HG03469 (cell line): ENCODE measurements at regions not wholly inside any gene's neighbourhood (a gene's known extent, or its start where the extent isn't known, plus 50 kb on each side); places are given as distances from the start of the nearest gene placed in this dataset.

Source experiments
- ATAC-seq: cut with Tn5 transposase; IDR thresholded peaks from one replicate; pipeline ENCODE4 v1.9.1; 2021; ENCODE audit warnings: mild to moderate bottlenecking, moderate library complexity, moderate number of reproducible peaks; ENCODE audit not compliant: unreplicated experiment

DNA sequence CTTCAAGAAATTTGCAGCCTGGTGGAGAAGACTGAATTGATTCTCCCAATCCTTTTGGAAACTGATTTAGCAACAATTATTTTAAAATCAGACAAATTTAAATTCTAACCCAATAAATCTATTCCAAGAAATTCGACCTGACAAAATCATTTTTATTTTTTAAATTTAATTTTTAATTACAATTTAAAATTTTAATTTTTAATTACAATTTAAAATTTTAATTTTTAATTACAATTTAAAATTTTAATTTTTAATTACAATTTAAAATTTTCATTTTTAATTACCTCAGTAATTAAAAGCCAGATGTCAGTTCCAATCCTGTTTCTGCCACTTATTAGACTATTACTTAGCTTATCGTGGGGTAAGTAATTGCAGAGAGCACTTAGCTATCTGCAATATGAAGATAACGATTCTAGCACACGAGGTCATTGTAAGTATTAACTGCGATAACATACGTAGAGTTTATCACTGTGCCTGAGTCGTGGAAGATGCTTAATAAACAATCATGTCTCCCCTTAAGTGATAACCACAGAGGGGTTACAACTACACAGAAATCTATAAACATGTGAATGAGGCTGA, 346.4 kb upstream of the SLC24A2 start:
- ATAC-seq = no peak

DNA sequence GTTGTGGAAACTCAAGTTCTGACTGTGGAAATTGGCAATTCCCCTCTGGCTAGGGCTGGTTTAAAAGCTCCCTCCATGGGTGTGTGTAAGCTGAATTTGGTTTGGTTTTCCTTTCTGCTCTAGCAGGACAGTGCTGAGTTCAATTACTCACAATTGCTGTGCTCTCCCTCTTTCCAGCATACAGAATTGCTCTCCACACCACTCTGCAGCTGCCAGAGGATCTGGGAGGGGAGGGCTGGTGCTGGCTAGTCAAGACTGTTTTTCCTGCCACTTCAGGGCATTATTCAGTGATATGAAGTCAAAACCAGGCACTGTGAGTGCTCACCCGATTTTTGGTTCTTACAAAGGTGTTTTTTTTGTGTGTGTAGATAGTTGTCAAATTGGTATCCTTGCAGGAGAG, 336.9 kb upstream of the SLC24A2 start:
- ATAC-seq = no peak

DNA sequence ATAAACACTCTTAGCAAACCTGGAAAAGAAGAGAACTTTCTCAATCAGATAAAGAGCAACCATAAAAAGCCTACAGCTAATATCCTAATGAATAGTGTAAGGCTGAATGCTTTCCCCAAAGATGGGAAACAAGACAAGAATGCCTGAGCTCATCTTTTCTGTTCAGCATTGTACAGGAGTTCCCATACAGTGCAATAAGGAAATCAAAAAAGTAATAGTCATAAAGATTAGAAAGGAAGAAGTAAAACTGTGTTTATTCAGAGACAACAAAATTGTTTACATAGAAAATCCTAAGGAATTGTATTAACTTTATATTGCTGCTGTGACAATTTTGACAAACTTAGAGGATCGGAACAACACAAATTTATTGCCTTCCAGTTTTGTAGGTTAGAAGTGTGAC, 330.7 kb upstream of the SLC24A2 start:
- ATAC-seq = no peak

DNA sequence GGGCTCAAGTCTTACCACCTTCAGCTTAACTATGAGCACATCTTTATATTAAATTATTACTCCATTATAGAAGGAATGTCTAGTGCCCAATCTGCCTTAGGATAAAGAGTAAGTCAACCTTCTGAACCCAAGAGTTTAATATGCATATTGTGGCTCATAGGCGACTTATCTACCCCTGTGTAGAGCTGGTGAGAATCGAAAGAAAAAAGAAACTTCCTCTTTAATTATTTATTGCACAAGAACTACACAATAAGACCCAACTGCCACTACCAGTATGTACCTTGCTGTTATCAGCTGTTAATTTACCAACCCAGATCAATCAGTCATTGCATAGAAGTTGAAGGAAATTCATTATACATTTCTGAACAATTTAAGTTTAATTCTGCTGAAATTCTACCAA, 329.1 kb upstream of the SLC24A2 start:
- no peak for ATAC-seq

DNA sequence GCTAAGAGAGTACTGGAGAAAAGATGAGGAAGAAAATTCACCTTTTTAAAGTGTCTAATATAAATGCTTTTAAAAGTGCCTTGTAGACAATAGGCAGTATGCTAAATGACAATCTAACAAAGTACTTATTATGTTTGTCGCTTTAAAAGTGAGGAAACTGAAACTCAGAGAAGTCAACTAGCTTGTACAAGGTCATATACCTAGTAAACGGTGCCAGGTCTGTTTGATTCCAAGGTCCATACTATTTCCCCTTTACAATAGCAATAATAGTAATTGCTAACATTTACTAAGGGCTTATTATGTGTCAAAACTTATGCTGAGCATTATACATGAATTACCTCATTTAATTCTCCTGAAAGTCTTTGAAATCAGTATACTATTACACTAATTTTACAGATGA, 328.6 kb upstream of the SLC24A2 start:
- no peak for ATAC-seq

DNA sequence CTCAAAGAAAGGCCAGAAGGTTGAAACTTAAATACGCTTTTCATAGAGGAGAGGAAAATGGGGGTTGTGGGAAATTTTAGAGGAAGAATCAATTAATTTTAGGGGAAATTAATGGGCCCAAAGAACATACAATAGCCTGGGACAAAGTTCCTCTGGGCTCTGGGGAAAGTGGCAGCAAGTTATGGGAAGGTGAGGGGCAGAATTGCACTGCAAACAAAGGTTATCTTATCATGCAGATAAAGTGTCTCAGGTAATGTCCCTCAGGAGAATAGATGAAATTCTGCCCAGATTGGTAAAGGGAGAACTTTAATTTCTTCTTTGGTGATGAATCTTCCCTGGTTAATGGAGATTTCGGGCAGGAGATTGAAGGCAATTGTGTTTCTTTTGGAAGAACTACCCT, 326.1 kb upstream of the SLC24A2 start:
- no peak for ATAC-seq

DNA sequence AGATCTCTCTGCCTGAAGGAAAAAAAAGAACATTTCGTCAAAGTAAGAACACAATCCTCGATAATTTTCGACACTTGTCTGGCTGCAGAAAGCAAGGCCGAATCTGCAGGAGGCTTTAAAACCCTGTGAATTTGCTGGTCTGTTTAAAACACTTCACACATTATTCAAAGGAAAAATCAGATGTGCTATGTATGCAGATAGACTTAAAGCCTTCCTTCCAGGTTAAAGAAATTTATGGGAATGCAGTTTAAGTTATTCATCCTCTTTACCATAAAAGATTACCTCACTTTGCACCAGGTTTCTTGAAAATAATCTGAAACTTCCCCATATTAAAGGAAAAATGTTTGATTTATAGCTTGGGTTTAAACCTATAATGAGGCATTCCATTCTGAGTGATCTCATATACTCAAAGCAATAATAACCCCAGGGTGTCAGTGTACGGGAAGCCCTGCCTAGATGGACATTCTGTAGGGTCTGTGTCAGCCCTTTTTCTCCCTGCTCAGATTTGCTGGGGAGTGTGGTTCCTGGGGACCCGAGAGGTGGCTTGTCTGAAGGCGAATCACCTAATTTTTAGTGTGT, 323.5 kb upstream of the SLC24A2 start:
- ATAC-seq = no peak

DNA sequence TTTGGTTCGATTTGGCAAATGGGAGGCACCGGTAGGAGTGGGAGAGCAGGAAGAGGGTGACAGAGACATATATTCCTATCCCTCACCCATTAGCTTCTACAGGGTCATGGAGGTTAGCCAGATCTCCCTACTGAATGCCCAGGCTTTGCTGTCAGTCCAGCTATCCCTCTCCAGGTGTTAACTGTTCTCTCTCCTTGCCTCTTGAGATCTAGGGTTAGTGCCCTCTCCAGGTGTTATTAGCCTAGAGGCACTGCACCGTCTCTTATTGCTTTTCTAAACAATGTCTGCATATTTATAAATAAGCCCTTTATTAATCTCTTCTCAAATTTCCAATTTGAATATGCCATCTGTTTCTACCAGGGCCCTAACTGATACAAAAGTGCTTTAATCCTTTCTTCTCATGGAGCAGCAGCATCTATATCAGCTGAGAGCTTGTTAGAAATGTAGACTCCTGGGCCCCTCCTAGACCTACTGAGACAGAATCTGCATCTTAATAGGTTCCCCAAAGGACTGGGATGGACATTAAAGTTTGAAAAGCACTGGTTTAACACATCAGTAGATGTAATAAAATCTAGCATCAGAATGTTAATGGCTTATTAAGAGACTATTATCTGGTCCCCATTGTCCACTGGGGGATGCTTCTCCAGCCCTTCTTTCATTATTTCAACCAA, 322.5 kb upstream of the SLC24A2 start:
- no peak for ATAC-seq

DNA sequence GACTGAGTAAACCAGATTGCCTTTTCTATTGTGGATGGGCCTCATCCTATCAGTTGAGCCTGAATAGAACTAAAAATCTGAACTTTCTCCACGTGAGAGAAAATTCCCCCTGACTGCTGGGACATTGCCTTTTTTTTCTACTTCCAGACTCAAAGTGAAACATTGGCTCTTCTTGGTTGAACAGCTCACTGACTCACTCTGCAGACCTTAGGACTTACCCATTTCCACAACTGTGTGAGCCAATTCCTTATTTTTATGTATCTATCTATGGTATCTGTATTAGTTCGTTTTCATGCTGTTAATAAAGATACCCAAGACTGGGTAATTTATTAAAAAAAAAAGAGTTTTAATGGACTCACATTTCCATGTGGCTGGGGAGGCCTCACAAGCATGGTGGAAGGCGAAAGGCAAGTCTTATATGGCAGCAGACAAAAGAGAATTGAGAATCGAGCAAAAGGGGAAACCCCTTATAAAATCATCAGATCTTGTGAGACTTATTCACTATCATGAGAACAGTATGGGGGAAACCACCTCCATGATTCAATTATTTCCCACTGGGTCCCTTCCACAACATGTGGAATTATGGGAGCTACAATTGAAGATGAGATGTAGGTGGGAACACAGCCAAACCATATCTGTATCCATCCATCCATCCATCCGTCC, 306.7 kb upstream of the SLC24A2 start:
- no peak for ATAC-seq

DNA sequence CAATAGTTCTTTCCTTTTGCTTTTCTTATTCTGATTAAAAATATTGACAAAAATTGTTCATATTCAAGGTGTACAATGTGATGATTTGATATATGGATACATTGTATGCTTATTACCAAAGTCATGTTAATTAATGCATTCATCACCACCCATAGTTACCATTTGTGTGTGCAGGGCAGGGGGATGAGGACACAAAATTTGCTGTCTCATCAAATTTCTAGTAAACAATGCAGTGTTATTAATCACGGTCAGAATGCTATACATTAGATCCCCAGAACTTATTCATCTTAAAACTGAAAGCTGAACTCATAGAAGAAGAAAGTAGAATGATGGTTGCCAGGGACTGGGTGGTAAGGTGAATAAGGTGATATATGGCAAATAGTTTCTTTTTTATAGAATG, 303.7 kb upstream of the SLC24A2 start:
- ATAC-seq = no peak

DNA sequence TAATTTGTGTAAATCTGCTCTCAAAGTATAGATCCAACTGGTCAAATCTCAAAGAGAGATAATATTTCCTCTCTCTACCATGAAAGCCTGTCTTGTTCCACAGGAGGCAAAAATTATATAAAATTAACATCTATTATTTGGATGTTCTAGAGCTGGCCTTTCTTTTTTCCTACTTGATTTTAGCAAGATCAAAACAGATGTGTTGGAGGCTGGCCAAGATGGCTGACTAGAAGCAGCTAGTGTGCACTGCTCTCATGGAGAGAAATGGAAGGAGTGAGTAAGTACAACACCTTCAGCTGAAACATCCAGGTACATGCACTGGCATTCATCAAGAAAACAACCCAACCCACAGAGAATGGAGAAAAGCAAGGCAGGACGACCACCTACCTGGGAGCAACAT, 298.6 kb upstream of the SLC24A2 start:
- no peak for ATAC-seq

DNA sequence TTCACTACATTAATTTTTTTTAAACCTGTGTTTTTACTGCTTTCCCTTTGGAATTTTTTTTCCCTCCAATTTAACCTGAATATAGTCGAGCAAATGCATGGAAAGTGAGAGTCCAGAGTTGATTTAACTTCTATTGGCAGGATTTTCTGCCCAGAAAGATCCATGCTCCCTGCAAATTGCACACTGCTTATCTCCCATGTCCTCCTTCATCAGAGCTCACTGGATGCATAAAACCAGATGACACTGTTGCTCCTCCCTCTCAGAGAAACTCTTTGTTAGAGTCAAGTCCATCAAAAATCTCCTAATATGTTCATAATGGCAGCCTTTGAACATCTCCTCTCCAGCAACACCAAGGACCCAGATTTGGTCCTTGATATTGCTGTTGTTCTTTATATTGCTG, 297.0 kb upstream of the SLC24A2 start:
- ATAC-seq = no peak

DNA sequence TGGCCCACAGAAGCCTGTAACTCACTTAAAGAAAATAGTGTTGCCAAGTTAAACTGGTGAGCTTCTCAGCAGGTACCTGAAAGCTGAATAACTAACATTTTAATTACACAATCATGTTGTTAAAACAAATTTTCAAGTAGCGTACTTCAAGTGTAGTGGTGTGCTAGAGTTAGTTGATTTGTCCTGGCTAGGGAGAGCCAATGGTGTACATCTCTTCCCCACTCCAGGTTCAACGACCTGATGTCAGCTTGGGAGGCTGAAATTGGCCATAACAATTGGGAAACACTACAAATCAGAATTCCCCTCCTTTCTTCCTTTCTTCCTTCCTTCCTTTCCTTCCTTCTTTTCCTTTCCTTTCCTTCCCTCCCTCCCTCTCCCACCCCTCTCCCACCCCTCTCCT, 295.3 kb upstream of the SLC24A2 start:
- no peak for ATAC-seq

DNA sequence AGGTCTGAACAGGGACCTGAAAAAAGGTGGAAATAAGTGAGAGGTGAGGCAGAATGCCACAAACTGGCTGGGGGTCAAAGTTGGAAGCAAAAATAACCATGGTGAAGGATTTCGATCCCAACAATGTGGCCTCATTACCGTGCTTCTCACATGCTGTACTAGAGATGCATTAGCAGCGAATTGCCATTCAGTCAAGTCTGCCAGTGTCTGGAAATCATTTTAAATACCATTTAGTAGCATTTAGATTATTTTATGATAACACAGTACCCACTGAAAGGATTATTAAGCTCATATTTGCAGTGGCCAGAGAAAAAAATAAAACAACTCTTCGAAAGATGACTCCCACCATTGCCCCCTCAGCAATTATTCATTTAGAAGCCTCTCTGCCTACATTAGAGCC, 294.6 kb upstream of the SLC24A2 start:
- ATAC-seq = no peak

DNA sequence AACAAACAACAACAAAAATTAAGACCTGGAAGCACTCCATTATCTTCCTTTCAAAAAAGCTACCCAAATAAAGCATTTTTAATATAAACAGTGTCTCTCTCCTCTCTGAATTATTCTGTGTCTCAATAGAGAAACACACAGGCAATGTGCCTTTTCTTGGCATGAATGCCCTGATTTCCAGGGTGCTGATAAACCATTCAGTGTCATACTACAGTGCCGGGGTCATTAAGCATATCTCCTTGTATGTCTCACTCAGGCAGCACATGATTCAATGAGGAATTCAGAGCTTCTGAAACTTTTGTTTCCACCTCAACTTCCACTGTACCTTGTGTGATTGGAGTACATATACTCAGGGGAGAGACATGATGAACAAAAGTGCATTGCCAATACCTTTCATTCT, 294.0 kb upstream of the SLC24A2 start:
- ATAC-seq = no peak

DNA sequence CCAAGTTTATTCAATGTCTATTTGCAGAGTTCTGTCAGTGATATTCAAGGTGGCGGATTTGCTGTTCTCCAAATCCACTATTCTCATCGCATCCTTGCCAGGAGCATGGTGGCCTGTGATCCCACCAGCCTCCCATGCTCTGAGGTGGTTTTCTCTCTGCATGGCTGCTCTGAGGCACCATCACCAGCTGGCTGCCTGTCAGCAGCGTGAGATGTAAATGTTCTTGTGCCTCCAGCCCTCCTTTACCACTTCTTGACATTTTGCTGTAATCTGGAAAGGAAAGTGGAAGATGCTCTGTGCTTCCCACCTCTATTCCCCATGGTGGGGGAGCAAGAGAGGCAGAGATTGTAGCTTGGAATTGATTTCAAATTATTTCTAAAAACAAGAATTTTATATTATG, 293.6 kb upstream of the SLC24A2 start:
- no peak for ATAC-seq

DNA sequence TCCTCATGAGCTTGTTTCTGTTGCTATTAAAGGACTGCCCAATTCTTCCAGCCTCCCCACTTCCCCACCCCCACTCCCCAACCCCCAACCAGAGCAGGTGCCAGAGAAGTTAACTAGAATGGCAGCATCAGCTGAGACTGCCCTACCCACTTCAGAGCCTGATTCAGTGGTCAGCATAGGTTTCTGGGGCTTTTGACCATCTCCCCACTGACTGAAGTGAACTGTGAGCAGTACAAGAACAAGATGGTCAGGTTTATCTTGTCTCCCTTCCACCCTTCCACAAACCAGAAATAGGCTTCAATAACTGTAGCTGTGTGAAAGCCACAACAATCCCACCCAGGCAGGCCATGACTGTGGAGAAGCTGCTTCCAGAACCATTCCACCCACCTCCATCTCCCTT, 289.4 kb upstream of the SLC24A2 start:
- no peak for ATAC-seq

DNA sequence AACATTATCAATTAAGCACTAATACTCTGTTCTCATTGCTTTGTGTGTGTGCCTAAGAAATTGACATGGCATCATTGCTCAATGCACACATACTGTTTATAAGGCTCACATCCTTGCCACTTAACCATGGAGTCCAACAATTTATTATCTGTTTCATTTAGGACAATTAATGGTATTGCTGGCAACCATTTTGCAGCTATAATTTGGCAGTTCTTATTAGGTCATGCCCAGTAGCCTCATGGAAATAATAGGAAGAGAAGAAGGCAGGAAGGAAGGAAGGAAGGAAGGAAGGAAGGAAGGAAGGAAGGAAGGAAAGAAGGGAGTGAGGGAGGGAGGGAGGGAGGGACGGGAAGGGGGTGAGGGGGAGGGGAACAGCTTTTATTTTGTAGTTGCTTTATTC, 285.5 kb upstream of the SLC24A2 start:
- no peak for ATAC-seq

DNA sequence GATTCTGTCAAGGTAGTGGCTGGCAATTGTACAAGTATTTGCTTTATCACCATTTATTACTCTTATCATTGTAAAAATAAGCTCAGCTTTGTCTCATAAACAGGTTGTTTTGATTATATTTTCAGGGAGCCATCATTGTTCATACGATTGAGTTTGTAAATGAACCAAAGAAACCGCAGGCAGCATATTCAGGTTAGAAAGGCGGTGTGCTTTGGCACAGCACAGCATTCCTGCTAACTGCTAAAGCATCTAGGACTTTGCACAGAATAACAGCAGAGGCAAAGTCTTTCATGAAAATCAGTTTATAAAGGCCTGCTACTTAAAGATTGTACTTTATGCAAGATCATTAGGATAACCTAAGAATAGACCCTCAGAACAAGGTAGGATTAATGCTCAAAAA, 281.5 kb upstream of the SLC24A2 start:
- ATAC-seq = no peak

DNA sequence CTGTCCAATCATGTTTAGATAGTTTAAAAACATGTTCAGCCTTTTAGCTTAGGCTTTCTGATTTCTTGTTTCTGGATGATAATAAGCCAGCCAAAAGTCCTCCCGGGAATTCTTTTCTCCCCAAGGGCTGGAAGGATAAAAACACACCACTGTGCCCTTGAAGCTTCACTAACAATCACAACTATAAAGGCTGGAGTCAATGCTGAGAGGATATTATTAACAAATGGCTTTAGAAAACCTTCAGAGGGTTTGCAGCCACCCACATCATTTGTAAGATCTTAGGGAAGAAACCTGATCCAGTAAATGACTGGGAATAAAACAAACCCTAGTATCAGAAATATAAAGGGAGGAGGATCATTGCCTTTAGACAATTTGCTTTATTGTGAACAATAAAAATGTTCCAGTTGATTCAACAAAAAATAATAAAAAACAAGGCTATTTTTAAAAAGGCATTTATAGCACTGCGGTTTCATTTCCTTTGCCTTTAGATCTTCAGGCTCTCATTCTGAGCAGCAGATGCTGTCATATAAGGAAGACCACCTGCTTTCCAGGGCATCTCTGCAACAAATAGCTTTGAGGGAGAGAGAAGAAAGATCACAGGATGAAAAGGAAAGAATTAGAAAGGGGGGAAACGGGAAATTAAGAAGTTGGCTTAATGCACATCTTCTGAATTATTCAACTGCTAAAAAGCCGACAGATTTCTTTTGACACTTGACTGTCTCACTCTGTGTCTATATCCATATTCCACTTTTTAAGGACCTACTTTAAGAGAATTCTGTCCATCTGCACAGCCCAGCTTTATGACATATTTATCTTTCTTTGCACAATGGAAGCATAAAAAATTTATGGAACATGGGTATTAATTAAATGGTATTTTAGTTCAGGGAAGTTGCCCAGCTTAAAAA, 277.2 kb upstream of the SLC24A2 start:
- ATAC-seq = no peak

DNA sequence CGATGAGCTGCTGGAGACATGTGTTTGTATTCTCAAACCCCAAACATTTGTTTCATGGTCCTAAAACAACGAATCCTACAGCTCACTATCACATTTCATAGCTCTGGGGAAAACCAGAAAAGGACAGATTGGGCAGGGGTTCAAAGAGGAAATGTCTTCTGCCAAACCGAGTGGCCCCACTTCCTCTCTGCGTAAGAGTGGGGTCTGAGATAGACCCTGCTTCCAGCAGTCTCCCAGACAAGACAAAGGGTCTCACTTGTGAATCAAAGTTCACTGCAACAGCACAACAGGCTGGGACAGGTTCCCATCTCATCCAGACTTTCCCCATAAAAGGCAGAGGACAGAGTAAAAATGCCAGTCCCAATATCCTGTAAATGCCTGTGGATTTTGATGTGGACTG, 276.2 kb upstream of the SLC24A2 start:
- ATAC-seq = no peak
